HG03064 (cell line): ENCODE measurements at regions not wholly inside any gene's neighbourhood (a gene's known extent, or its start where the extent isn't known, plus 50 kb on each side); places are given as distances from the start of the nearest gene placed in this dataset.

ENCODE experiments used
- ATAC-seq: cut with Tn5 transposase; IDR thresholded peaks from one replicate; pipeline ENCODE4 v1.9.1; 2021; ENCODE audit warnings: low read depth; ENCODE audit not compliant: unreplicated experiment

DNA sequence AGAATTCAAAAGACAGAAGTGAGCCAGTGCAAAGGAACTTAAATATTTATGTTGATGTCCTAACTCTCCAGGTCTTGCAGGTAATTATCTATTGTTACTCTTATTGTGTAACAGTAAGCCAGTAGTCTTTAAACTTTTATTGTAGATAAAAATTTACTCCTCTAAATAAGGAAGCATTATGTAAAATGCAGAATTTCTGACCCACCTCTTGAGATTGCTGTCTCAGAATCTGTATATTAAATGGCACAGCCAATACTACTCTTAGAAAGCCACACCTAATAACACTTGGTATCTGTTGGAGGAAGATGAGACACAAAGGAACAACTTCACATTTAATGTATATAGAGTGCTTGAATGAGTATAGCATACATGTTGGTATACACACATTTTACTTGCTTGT lies 613.5 kb upstream of the ZNF804A start:
- no peak for ATAC-seq

DNA sequence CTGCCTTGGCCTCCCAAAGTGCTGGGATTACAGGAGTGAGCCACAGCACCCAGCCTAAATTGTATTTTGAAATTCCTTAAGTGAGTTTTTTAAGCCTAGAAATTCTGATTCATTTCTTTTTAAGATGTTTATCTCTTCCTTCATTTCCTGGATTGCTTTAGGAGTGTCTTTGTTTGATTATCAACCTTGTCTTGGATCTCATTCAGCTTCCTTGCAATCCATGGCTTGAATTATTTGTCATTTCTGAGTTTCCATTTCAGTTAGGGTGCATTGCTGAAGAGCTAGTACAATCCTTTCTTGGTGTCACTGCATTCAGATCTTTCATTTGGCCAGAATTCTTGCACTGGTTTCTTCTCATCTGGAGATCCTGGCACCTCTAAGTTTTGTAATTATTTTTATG lies 606.4 kb upstream of the ZNF804A start:
- ATAC-seq: no peak

DNA sequence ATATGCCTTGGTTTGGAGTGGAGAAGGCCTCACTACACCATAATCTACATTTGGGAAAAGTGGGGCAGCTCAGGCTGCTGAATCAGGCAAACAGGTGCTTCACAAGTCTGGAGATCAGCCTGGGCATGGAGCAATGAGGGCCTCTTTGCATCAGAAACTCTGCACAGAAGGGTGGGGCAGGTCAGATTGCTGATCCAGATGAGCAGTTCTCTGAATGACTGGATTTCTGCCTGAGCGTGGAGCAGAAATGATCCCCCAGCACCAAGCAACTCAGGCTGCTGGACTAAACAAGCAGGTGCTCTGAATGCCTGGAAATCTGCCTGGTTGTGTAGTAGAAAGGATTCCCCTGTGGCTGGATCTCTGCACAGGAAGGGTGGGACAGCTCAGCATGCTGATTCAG lies 605.3 kb upstream of the ZNF804A start:
- peak; percentile 45 for ATAC-seq

DNA sequence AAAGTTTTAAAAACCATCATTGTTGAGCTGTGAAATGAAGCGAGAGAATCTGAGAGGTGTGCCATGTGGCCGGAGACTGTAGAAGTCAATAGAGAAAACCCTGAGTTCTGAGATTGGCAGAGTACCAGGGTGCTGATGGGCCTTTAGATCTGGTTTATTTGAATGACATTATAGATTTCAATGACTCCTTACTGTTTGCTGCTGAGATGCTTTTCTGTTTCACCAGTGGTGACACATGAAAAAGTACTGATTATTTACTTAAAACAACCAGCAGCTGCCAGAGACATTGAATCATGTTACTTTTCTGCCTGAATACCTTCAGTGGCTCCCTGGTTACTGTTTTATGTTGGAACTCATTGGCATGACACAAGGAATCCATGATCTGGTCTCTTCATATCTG lies 602.7 kb upstream of the ZNF804A start:
- ATAC-seq: no peak

DNA sequence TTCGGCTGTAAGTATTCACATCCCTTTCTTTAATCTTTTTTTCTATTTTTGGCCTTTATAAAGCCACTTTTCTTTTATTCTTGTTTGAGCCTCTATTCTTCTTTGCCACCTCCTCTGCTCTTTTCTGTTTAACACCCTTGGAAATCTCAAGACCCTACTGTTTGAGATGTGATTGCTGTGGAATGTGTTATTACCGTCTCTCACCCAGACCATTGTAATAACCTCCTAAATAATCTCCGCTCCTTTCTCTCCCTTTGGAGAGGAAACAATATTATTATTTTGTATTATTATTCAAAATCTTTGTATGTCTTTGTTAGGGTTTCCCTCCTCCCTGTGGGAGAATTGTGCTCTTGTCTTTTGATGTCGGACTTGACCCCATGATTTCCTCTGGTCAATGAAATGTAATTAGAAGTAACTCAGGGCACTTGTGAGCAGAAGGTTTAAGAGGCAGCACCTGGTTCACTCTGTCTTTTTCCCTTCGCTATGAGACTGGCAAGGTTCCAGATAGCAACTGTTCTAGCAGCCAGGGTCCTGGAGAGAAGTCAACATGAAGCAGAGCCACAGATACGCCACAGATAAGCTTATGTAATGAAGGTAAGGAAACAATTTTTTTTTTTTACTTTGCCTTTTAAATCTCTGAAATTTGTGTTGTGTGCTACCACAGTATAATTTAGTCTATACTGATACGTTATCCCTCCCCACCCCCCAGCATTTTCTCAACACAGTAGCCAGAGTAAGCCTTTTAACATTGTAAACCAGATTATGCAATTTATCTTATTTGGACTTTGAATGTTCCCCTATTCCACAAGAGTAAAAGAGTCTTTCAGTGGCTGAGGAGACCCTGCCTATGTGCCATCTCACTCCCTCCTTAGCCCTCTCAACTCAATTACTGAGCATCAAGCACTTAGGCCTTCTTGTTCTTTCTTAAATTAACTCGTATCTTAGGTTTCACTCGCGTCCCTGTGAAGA lies 601.2 kb upstream of the ZNF804A start:
- no peak for ATAC-seq

DNA sequence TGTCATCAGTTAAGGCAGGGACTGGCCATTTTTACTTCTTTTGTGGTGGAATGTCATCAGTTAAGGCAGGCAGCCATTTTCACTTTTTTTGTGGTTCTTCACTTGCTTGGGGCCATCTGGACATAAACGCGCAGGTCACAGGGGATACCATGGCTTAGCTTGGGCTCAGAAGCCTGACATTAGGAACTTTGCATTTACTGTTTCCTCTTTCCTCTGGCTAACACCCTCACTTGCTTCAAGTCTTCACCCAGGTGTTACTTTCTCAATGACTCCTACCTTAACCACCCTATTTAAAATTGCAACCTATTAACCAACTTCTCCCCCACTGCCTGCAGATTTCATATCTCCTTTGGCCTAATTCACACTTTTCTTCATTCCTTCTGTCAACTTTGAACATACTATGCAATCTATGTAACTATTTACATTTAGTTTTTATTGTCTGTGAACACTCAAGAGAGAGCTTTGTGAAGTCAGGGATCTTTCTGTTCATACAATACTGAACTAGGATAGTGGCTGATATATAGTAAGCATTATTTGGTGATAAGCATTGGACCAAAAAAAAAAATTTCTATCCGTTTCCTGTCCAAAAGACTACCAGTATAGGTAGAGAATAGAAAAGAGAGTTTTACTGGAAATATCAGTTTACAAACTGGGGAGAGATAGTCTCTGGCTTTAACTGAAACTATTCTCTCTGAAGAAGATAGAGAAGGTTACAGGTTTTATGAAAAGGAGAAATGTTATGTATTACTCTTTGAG lies 600.1 kb upstream of the ZNF804A start:
- ATAC-seq: peak; percentile 92

DNA sequence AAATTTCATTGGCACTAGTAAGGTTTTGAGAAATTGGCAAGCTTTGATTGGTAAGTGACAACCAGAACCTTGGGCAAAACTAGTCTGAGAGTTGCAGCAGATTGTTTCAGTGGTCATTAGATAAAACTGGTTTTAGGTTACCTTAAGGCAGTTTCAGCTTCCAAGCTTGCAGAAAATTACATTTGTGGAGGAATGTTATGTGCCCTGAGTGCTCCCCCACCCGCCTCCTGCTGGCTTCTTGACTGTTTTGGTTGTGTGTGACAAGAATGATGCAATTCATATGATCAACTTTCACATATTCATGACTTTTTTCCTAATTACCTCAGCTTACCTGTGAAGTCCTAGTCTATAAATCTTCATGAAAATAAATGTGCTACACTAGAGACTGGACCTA lies 599.5 kb upstream of the ZNF804A start:
- peak; percentile 22 for ATAC-seq

DNA sequence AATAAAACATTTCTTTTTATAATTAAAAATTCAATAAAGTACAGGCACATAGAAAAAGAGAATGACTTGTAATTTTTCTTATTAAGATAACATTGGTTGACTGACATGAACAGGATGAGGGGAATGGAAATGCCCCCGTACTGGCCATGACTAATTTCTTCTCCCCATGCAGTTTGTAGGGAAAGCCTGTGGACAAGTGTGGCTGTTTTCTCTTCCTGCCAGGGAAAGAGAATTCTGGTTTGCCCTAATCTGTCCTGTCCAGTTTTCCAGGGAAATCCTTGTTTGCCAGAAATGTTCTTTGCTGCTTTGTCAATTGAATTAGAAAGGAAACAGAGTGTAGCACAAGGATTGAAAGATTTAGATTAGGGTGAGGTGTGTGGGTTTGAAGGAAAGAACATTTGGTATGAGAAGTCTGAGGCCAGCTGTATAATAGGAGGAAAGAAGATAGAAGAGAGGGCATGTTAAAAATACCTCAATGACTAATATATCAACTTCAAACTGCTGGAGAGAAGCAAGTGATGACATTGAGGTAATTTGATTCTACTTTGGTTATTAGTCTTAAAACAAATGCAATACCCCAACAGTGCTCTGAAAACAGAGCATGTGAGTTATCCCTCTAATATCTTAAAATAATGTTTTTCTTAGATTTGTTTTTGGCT lies 593.9 kb upstream of the ZNF804A start:
- peak; percentile 80 for ATAC-seq

DNA sequence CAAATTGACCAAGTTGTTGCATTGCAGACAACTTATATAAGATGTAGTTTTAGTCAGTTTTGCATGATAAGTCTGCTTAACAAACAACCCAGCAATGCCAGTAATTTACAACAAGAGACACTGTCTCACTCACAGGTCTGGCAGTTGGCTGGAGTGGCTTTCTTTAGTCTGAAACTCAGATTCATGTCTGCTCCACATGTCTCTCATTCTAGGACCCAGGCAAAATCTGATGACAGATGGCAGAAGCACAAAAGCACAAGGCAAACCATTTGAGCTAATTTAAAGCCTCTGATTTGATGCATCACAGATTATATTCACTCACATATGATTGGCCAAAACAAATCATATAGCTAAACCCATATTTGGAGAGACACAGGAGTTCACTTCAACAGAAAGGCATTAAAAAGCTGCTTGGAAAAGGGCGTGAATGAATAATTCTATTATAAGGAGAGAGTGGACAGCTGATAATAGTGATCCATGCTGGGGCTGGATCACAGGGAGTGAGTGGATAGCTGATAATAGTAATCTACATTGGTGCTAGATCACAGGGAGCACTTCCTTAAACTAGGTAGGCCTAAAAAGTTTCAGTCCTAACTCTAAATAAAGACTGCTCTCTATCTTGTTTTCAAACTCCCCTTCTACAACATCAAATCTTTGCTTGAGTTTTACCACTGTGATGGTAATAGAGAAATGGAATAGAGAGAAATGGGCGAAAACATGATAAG lies 593.2 kb upstream of the ZNF804A start:
- ATAC-seq: peak; percentile 45

DNA sequence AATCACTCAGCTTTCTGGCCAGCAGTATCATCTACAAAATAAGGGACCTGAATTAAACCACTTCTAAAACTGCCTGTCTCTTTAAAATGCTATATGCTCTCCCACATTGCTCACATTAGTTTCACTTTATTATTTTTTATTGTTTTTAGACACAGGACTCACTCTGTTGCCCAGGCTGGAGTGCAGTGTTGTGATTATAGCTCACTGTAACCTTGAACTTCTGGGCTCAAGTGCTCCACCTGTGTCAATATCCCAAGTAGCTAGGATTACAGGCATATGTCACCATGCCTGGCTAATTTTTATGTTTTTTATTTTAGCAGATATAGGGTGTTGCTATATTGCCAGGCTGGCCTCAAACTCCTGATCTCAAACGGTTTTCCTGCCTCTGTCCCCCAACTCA lies 591.3 kb upstream of the ZNF804A start:
- ATAC-seq: no peak

DNA sequence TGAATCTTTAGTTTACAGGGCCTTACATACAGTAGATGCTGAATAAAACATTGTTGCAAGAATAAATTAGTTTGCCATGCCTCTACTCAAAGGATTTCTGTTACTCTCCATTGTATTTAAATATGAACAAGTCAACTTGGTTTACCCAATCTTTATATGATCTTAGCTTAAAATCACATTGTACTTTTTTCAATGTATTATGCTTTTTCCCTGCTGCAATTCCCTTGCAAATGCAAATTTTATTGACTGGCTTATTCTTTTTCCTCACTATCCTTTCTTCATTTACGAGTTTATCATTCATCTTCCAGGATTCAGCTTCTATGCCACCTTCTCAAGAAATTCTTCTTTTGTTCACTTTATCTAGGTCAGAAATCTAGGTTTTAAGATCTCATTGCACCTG lies 571.4 kb upstream of the ZNF804A start:
- no peak for ATAC-seq

DNA sequence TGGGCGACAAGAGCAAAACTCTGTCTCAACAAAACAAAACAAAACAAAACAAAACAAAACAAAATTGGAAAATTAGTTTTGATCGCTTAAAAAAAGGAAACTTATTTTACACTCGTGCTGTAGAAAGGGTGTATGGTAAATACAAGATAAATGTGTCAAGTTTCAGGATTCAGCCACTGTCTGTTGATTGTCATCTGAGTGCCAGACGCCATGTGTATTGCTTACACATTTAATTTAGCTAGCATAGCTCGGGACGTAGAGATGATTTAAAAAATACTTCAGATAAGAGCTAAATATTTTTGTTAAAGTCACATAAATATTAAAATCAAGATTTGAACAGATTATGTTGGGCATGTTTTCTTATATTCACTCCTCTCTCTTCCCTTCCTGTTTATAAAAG lies 568.1 kb upstream of the ZNF804A start:
- no peak for ATAC-seq

DNA sequence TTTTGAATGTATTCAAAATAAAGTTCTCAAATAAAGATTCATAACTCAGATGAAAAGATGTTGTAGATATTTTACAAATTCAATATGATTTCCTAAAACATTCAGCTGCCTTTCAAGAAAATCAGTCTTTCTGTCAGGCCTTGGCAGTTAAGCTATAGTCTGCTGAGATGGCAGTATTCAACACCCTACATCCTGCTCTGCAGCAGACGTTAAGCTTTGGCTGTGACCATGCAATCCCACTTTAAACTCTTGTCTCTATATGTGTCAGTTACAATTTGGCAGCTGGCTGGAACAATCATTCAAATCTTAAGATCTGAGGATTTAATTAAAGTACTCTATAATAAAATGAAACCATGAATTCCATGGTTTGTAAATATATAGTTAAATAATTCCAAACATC lies 567.3 kb upstream of the ZNF804A start:
- ATAC-seq: no peak

DNA sequence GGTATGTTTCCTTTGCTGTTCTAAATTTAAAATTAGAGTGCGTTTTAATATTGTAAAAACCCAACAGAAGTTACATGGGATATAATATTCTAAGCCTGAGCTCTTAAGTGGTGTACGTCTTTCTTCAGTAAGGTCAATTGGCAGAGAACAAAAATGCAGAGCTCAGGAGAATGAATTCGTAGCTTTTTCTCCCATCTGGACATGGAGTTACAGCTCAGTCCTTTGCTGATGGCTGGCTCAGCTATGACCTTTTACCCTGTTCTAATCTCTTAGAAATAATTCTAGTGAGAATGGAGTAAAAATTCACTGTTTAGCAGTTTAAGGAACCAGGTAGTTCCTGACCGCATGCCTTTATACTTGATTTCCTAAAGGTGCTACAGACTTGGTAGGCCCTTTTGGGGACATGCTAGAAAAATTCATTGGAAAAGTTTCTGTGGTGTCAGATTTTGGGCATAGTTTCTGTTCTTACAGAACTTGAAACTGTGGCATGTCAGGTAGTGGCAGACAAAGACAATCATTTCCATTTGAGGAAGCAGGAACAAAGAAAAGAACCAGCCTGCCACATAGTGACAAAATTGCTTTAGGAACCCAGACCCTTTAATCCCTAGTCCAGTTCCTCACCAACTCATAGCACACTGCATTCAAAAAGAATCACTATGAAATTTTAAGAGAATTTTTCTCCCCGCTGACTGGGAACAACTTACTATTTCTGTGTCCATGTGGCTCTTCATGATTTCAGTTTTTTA lies 566.8 kb upstream of the ZNF804A start:
- ATAC-seq: no peak

DNA sequence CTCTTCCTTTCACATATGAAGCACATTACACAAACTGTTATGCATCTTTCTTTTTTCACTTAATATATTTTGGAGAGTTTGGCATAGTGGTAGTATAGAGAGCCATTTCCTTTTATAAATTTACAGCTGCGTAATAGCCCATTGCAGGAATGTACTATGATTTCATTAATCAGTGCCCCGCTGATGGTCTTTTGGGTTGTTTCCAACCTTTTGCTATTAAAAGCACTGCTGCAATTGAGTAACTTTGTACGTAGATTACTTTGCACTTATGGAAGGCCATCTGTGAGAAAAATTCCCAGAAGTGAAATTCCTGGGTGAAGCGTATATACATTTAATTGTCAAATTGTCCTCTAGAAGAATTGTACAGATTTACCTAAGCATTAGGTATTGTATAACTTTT lies 565.3 kb upstream of the ZNF804A start:
- ATAC-seq: no peak

DNA sequence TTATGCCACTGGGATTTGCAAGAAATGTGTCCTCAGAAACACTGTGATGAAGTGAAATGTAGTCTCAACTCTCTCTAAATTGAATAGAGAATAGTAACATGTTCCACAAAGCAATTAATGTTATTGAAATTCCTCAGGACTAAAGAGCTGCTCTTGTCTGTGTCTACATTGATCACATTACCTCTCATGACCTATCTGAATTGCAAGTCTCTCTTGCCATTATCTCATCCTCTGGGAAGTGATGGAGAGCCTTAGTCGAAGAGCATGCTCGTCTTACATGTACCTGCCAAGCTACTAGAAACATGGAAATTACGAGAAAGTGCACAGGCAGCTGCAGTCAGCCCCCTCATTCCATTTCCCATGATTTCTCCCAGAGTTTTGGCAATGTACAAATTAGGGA lies 561.1 kb upstream of the ZNF804A start:
- no peak for ATAC-seq

DNA sequence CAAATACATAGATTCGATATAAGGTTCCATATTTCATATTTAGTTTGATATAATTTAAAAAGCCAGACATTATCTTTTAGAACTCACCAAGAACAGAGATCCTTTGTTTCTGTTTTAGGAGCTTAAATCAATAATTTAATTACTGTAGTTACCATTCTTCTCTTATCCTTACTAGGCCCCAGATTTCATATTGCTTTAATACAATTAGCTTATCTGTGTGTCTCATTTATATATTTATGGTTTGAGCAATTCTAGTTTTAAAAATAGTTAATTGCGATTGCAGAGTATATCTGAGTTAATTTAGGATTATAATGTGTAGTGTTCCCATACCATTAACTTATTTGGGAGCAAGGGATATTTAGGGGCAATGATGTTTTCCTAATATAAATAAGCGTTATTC lies 558.8 kb upstream of the ZNF804A start:
- ATAC-seq: no peak

DNA sequence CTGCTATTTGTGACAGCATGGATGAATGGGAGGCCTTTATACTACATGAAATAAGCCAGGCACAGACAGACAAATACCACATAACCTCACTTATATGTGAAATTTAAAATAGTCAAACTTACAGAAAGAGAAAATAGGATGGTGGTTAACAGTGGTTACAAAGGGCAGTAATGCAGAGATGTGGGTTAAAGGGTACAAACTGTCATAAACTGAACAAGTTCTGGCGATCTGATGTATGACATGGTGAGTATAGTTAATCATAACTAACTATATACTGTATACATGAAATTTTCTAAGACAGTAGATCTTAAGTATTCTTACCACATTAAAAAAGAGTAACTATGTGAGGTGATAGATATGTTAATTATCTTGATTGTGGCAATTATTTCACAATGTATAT lies 558.1 kb upstream of the ZNF804A start:
- no peak for ATAC-seq

DNA sequence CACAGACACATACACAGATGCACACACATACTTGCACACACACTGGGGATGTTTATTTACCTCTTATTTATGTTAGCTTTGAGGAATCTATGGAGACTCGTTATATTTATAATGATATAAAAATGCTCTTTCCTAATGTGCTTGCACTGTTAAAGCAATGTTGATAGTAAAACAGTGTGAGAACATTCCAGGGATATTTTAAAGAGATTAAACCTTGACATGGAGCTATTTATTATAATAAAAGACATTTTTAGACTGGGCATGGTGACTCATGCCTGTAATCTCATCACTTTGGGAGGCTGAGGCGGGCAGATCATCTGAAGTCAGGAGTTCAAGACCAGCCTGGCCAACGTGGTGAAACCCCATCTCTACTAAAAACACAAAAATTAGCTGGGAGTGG lies 557.3 kb upstream of the ZNF804A start:
- ATAC-seq: no peak

DNA sequence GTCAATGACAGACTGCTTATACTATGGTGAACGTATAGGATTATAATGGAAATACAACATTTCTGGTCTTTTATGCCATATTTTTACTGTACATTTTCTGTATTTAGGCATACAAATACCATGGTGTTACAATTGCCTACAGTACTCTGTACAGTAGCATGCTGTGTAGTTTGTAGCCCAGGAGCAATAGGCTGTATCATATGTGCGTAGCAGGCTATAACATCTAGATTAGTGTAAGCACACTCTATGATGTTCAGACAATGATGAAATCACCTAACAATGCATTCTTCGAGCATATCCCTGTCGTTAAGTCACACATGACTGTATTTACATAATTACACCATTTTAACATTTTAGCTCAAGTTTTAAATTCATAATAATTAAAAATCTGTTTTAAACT lies 556.6 kb upstream of the ZNF804A start:
- no peak for ATAC-seq
